ENCODE measurements at regions not wholly inside any gene's neighbourhood (a gene's known extent, or its start where the extent isn't known, plus 50 kb on each side); places are given as distances from the start of the nearest gene placed in this dataset.

DNA sequence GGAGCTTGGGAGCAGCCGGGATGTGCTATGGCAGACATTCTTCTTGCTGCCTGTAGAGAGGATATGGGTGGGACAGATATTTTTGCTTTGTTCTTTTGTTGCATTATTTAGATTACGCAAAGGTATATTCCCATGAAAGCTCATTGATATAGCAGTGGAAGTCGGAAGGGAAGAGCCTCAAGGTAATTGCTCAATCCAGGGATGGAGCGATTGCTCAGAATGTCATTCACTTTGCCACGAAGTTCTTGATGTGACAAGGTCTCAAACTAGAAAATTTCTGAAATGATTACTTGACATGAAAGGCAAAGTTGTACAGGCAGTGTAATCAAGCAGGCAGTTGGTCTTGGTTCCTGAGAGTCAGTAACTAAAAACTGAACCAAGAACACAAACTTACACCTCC, 615.6 kb upstream of the CDH4 start:
- no peak for DNase-seq (ENCODE audit: low spot score)

DNA sequence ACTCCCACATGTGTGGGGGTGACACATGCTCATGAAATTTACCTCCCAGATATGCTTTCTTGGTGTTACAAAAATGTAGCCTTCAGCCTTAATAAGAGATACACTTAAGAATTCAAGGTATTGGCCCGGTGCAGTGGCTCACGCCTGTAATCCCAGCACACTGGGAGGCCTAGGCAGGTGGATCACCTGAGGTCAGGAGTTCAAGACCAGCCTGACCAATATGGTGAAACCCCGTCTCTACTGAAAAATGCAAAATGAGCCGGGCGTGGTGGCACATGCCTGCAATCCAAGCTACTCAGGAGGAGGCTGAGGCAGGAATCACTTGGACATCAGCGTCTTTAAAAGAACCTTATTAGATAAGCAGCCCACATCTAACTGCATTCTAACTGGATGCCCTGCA, 614.3 kb upstream of the CDH4 start:
- no peak for DNase-seq (ENCODE audit: low spot score)

DNA sequence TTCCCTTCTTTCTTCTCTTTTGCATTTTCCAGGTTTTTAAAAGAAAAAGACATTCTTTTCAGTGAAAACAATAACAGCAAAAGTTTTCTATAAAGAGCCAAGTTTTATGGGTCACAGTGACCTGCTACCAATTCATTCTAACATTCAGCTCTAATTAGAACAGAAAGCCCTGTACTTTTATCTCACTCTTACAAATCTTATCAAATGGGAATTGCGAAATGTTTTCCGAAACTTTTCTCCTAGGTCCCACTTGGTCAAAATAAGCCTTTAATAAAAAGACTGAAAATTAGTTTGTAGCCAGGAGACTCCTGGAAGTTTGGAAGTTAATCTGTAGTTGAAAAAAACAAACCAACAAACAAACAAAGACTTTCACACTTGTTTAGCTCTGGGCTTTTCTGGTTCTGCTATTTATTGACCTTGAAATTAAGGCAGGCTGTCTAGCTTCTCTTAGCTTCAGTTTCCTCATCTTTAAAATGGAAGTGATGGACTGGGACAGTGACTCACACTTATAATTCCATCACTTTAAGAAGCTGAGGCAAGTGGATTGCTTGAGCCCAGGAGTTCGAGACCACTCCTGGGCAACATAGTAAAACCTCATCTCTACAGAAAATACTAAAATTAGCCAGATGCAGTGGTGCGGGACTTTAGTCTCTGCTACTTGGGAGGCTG, 613.5 kb upstream of the CDH4 start:
- DNase-seq (ENCODE audit: low spot score), result no peak

DNA sequence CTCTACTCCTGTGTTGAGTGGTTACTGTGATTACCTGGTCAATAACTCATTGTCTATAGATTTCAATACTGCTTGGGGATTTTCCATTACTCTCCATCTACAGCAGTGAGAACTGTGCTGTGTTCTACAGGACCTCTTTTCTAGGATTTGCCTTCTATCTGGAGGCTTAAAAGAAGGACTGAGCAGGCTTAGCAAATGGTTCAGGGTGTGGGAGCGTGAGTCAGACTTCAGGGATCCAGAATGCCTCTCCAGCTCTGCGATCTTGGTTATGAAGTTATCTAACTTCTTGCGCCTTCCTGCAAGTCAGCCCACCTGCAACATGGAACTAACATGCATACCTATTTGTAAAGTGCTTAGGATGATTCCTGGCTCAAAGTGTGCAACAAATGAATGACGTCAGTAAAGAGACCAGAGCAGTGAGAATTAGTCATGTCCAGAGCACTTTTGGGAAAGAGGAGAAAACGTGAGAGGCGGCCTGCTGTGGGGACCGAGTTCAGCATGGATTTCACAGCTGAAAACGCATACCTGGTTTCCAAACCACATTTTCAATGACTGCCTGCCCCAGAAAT, 610.1 kb upstream of the CDH4 start:
- no peak for DNase-seq (ENCODE audit: low spot score)

DNA sequence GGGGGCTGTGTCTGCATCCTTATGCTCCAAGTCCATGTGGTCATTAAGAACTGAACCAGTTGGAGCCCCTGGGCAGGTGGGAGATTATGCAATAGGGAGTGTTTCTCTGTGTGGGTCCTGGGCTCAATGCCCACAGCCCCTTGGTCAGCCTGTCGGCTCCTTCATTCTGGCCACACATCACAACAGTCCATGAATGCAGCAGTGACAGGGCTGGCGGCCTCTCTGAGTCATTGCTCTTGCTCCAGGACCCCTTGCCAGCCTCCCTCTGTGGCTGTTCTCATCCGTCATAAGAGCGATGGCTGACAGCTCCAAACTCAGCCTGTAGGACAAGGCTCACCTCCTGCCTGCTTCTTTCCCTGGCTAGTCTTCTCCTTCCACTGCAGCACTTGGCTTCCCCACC, 609.5 kb upstream of the CDH4 start:
- no peak for DNase-seq (ENCODE audit: low spot score)

DNA sequence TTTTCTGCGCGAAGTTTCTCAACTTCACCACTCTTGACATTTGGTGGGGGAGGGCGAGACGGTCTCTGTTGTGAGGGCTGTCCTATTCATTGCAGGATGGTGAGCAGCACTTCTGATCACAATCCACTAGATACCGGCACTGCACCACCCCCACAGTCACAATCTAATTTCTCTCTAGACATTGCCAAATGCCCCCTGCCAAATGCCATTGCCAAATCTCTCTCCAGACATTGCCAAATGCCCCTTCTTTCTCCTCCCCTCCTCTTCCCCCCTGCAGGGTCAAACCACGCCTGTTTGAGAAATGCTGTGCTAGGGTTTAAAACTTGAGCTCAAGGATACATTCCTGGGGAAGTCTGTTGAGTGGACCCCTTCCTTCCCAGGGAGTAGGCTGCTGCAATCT, 603.5 kb upstream of the CDH4 start:
- no peak for DNase-seq (ENCODE audit: low spot score)

DNA sequence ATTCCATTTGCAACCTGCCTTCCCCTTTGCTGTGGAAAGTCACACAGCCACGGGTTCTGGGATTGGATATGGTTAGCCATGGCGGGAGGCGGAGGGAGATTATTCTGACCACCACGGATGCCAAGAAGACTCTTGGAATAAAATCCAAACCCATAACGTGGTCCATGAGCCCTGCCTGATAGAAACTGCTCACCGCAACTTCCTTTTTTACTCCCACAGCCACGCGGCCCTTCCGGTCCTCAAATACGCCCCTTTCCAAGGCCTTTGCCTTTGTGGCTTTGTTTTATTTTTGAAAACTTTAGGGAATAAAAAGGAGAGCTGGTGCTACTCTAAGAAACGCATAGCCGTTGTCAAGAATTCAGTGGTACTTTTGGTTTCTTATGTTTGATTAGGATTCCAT, 602.5 kb upstream of the CDH4 start:
- DNase-seq (ENCODE audit: low spot score), result no peak

DNA sequence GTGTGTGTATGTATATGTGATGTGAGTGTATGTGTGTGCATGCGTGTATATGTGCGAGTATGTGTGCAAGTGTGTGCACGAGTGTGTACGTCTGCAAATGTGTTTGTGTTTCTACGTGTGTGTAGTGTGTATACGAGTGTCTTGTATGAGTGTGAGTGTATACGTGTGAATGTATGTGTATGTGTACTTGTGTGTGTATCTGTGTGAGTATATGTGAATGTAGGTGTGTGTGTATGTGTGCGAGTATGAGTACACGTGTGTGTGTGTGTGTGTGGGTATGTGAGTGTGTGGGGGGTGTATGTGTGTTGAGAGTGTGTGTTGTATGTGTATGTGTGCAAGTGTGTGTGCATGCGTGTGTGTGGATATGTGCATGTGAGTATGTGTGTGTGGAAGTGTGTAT, 602.0 kb upstream of the CDH4 start:
- no peak for DNase-seq (ENCODE audit: low spot score)

DNA sequence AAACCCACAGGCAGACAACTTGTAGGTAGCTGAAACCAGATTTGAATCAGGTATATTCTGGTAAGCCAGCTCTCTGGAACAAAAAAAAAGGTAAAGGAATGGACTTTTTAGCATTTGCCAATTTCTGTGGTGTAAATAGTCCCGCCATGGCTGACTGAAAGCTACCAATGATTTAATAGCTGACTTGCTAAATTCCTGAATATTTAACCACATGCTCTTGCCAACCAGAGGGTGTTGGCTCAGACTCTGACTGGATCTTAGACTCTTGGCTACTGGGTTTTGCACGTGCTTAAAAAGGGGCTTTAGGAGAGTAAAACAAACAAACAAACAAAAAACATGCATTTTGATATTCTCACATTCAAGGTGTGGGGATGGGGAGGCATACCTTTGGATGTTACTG, 600.0 kb upstream of the CDH4 start:
- DNase-seq (ENCODE audit: low spot score), result no peak

DNA sequence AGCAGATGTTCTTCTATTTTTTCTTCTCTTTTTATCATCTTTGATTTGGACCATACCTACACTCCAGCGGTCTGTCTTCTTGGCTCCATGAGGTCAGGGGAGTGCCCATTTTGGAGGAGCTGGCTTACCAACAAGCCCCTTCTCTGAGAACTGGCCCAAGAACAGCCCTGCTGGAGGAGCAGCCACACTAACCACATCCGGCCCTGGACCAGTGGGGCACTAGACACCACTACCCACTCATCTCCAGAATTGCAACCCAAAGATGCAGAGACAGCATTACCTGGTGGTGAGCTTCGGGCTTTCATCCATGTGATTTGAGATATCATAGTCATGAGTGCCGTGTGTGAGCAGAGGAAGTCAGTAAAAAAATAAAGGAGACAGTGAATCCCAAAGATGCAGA, 599.4 kb upstream of the CDH4 start:
- no peak for DNase-seq (ENCODE audit: low spot score)

DNA sequence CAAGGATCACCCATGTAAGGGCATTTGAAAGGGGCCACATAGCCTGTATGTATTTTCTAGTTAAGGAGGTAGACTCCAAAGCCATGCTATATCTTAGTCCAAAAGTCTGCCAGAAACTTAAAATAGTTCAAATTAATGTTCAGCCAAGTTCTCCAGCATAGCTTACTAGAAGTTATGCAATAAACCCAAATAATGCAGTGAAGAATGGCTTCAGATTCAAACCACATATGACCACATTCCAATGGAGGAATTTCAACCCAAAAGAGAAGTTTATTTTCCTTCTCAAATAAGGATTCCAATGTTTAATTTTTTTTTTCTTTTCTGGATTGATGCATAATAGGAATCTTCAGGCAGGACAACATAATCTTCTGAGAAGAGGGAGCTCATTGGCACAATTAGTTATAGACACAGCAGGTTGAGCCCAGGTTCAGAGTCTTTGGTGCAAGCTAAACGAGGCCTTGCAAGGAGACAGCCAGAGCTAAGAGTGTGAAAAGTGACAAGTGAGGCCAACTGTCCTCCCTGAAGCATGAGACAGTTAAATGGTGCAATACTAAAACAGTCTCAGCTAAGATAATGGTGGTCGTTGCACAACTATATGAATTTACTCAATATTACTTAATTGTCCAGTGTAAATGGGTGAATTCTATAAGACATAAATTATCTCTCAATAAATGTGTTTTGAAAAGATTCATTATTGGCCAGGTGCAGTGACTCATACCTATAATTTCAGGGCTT, 598.8 kb upstream of the CDH4 start:
- DNase-seq (ENCODE audit: low spot score), result no peak

DNA sequence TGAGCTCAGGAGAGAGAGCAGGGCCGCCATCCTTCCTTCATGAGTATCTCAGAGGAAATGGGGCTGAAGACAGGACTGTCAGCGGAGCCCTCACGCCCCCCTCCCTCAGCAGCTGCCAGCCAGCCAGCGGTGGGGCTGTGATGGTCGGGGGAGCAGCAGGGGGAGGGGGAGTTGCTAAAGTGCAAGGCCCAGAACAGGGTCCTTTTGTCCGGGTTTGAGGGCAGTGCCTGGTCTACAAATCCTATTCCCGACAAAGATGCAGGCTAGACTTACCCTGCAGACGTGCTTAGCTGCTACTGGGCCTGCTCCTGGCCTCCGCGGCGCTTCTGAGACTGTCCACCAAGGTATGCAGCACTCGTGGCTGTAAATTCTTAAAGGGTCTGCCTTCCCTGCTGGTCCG, 593.4 kb upstream of the CDH4 start:
- DNase-seq (ENCODE audit: low spot score), result no peak

DNA sequence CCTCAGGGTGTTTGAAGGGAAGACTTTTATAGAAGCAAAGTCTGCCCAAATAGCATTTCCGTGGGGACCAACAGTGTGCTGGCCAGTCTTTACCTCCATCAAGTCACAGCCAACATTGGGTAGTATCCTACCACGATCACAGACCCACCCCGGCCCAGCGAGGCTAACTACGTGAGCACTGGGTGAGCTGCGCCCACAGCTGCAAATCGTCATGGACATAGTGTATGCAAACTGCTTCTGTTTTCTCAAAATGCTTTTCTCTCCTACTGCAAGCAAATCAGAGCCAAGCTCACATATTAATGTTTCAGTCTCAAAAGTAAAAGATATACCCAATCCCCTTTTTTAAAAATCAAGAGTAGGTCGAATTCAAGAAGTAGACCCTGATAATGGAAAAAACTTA, 592.8 kb upstream of the CDH4 start:
- DNase-seq (ENCODE audit: low spot score), result no peak

DNA sequence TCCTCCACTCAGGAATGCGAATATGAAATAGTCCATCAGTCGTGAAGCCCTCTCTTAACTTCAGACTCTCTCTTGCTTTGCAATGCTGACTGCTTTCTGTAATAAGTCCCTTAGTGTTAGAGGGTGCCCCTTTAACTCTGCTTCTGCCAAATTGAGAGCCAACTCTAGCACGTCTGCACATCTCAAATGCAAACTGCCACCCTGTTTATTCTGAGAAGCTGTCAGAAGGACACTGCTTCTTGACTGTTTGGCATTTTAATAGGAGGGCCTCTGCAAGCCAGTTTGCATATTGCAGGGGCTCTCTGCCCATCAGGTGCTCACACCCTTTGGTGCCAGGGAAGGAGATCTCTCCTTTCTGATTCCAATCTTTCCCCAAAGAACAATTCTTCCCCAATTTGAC, 589.8 kb upstream of the CDH4 start:
- DNase-seq (ENCODE audit: low spot score), result no peak

DNA sequence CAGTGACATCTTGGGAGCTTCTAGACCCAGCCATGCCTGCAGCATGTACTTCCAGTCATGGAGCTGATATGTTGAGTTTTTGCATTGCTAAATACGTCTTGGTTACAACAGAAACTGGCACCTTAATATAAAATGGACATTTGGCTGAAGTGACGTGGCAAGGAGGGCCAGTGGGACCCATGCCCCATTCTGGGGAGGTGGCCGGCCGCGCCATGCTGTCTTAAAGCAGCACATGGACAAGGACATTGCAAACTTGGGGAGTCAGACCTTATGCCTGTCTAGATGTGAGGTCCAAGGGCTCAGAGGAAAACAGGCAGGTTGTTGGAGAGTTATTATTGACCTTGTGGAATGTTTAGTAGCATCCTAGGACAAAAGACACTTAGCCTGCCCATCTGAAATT, 588.0 kb upstream of the CDH4 start:
- no peak for DNase-seq (ENCODE audit: low spot score)

DNA sequence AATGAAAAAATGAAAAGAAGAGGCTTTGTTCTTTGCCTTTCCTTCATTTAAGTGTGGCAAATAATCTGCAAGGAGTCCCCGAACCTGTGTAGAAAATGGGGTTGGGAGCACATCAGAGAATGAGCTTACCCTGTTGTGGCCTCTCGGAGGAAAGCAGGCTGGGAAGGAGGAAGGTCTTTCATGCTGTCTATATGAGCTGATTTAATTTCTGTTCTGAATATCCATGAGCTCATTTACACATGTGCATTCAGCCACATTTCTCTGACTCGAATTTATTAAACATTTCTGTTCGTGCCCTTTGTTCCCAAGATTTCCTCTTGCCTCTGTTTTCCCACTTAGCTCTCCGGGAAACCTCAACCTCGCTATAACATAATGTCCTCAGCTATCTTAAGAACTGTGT, 584.4 kb upstream of the CDH4 start:
- no peak for DNase-seq (ENCODE audit: low spot score)

DNA sequence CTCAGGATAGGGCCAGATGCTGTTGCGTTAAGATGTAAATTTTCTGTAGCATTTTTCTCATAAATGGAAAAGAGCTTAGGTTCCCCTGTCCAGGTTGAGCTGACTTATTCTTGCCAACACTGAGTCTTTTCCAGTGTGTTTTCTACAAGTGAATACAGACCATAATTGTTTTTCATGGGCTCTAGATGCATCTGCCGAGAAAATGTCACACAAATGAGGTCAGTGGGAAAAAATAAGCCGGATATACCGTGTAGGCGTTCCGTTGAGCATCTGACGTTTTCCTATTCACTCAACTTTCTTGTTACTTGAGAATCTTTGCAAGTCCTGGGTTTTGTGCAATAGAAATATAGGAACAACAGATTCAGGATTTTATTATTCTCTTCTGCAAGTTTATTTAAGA, 582.9 kb upstream of the CDH4 start:
- no peak for DNase-seq (ENCODE audit: low spot score)

DNA sequence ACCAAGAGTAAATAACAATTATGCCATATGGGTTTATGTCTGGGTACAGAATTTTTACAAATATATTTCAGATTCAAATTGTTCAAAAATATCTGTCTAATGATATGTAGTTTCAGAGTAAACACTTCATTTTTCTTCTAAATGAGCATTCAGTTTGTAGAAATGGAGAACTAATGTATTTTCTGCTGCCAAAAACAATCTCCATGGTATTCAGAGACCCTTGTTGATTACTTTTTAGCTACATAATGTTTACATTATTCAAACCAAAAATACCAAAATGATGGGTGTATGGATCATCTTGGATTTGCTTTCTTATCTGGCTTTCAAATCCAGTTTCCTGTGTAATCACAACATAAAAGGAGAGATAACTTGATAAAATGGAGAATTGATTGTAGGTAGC, 576.0 kb upstream of the CDH4 start:
- no peak for DNase-seq (ENCODE audit: low spot score)

DNA sequence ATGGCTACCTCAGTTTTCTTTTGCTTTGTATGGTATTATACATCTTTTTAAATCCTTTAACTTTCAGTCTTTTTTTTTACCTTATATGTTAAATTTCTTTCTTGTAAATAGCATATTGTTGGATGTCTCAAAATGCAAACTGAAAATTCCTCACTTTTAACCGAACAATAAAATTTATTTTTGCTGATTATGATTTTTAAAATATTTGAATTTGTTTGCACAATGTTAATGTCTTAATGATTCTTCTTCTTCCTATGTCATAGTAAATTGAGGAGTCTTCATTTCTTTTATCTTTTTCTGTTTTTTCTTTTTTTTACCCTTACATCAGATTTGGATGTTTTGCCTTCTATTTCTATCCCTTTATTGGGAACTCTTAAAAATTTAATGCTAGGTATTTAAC, 574.2 kb upstream of the CDH4 start:
- DNase-seq (ENCODE audit: low spot score), result no peak

DNA sequence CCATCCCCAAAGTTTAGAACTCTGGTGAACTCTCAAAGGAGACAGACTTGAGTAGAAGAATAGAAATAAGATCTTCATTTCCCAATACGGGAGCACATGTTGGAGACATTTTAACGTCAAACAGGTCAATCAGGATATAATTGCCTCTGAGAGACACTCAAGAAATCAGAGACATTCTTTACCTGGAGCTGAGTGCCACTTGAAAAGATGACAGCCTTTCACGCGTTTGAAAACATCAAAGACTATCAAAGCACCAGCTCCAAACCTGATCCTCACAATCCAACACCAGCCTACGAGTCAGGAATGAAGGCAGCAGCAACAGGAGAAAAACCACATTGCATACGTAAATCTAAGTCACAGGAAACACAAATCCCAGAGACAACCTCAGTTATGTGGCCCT, 571.5 kb upstream of the CDH4 start:
- DNase-seq (ENCODE audit: low spot score), result no peak

DNA sequence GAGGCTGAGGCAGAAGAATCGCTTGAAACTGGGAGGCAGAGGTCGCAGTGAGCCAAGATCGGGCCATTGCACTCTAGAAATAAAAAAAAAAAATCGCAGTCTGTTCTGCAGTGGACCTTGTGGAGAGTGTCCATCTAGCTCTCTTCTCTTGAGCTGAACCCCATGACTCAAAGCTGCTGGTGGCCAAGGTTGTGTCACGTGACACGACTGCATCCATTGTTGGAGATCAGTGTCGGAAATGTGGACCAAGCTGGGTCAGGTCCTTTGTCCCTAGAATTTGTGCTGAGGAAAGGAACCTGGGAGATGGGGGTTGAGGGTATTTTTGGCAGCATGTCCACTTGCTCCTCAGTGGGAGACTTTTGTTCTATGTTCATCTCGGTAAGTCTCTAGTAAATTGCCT, 564.8 kb upstream of the CDH4 start:
- no peak for DNase-seq (ENCODE audit: low spot score)

DNA sequence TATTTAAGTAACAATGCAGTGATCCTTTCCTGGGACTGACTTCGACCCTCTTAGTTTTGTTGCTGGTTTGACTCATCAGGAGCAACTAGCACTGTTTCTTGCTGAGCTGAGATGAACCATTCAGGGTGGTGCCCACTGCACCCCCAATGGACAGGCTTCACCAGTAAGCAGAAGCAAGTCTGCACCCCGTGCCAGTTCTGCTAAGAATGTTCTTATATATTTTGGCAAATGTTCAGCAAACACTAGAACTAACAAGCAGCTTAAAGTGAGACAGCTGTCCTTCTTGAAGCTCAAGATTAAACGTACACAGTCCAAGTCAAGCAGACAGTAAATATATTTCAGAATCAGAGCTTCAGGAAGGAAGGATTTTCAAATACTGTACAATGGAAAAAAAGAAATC, 561.3 kb upstream of the CDH4 start:
- DNase-seq (ENCODE audit: low spot score), result no peak

DNA sequence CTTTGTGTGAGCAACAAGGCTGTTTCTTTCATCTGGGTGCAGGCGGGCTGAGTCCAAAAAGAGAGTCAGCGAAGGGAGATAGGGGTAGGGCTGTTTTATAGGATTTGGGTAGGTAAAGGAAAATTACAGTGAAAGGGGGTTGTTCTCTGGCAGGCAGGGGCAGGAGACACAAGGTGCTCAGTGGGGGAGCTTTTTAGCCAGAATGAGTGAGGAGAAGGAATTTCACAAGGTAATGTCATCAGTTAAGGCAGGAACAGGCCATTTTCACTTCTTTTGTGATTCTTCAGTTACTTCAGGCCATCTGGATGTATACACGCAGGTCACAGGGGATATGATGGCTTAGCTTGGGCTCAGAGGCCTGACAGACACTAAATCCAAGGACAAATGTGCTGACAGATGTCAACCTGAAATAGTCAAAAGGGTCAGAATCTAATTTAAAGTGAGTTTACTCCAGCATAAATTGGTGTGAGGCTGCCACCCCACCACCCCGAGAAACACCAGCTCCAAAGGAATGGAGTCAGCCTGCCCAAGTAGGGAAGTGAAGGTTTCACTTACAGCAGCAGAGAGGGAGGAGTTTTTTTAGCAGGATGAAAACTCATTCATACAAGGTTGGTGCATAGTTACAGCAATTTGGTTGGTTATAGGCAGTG, 560.0 kb upstream of the CDH4 start:
- DNase-seq (ENCODE audit: low spot score), result no peak

Data from H4 (cell line).